ENCODE measurements at regions not wholly inside any gene's neighbourhood (a gene's known extent, or its start where the extent isn't known, plus 50 kb on each side); places are given as distances from the start of the nearest gene placed in this dataset.

GRCh38 chr18:78689606-78690005 lies 290.0 kb upstream of the SALL3 start:
- Histone ChIP-seq H3K36me3 (ENCODE audit: insufficient read depth, low read depth, low read length) (no peaks in the 10 kb centered on the region), H3K4me1 (ENCODE audit: insufficient read depth, low read length) (no peaks in the 10 kb centered on the region), H3K9me3 (ENCODE audit: insufficient read depth, low read depth, low read length) (no peaks in the 10 kb centered on the region), H3K27ac (ENCODE audit: low read length) (no peak overlapping the region), H3K4me3 (ENCODE audit: low read length) (no peak overlapping the region), H3K9ac (ENCODE audit: low read depth, low read length) (no peak overlapping the region), H3K27me3 (ENCODE audit: insufficient read depth, low read length) (no peaks in the 10 kb centered on the region)

- H3K4me3 ChIP-seq (ENCODE audit: low read length): no peak overlapping the region
- no peaks in the 10 kb centered on the region for H3K4me1 ChIP-seq (ENCODE audit: insufficient read depth, low read length)
- no peaks in the 10 kb centered on the region for H3K36me3 ChIP-seq (ENCODE audit: insufficient read depth, low read depth, low read length)
- H3K9me3 ChIP-seq (ENCODE audit: insufficient read depth, low read depth, low read length): no peaks in the 10 kb centered on the region
- H3K9ac ChIP-seq (ENCODE audit: low read depth, low read length): no peak overlapping the region
- H3K27ac ChIP-seq (ENCODE audit: low read length): no peak overlapping the region
- no peaks in the 10 kb centered on the region for H3K27me3 ChIP-seq (ENCODE audit: insufficient read depth, low read length)
These were observed 287.5 kb upstream of the SALL3 start for GRCh38 chr18:78692105-78692504.

- H3K27me3 ChIP-seq (ENCODE audit: insufficient read depth, low read length): no peaks in the 10 kb centered on the region
- H3K27ac ChIP-seq (ENCODE audit: low read length): no peak overlapping the region
These were observed 286.2 kb upstream of the SALL3 start for GRCh38 chr18:78693429-78693828.

DNA sequence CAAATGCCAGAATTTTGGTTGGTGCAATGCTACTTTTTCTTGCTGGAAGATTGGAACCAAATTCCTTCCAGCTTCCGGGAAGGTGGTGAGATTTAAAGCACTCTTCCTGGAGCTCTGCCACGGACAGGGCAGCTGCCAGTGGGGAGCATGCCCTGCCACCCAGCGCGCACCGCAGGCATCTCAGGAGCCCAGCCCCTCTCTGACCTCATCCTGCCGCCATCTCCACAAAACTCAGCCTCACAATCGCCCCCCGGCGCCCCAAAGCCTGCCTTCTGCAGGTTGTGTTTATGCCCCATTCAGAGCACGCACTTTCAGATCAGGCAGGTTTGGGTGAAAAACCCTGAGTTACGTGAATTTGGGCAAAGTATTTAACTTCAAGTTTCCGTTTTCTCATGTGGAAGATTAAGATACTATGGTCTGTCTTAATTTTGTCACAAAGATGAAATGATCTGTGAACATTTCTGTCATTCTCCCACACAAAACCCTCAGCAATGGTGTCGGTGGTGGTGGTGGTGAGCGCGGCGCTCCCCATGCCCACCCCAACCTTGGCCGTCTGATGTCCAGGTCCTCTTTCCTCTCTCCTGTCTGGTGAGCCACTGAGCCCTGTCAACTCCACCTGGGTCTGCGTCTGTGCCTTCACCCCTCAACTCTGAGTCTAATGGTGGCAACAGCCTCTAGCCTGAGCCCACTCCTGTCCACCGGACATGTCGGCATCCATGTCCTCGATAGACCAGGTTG lies 282.8 kb upstream of the SALL3 start:
- Histone ChIP-seq H3K9me3 (ENCODE audit: insufficient read depth, low read depth, low read length) (no peaks in the 10 kb centered on the region), H3K4me1 (ENCODE audit: insufficient read depth, low read length) (peaks cover 5% of the 10 kb centered on the region; the same call in 1 of the 2 replicates), H3K9ac (ENCODE audit: low read depth, low read length) (no peak overlapping the region), H3K27me3 (ENCODE audit: insufficient read depth, low read length) (no peaks in the 10 kb centered on the region), H3K27ac (ENCODE audit: low read length) (no peak overlapping the region), H3K4me3 (ENCODE audit: low read length) (no peak overlapping the region), H3K36me3 (ENCODE audit: insufficient read depth, low read depth, low read length) (no peaks in the 10 kb centered on the region)

More at GRCh38 chr18:78693429-78693828, 286.2 kb upstream of the SALL3 start:
- no peaks in the 10 kb centered on the region for H3K9me3 ChIP-seq (ENCODE audit: insufficient read depth, low read depth, low read length)
- no peak overlapping the region for H3K4me3 ChIP-seq (ENCODE audit: low read length)
- no peaks in the 10 kb centered on the region for H3K36me3 ChIP-seq (ENCODE audit: insufficient read depth, low read depth, low read length)
- H3K4me1 ChIP-seq (ENCODE audit: insufficient read depth, low read length): no peaks in the 10 kb centered on the region
- H3K9ac ChIP-seq (ENCODE audit: low read depth, low read length): no peak overlapping the region

DNA sequence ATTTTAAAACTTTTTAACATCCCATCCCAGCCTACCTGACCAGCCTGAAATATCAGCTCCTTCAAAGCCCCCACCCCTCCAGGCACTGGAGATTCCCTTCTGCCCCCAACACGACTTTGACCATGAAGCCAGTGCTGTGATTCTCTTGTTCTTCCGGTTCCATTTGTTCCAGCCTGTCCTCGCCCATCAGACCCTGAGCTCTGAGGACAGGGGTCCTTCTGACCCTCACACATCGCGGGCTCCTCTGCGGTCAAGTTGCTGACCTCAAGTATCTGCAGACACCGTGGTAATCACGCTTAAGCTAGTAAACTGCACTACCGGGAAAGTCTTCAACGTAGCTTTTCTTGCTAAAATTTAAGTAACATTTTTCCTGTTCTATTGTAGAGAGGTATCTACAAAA lies 282.2 kb upstream of the SALL3 start:
- H3K4me3 ChIP-seq (ENCODE audit: low read length): no peak overlapping the region
- H3K27me3 ChIP-seq (ENCODE audit: insufficient read depth, low read length): no peaks in the 10 kb centered on the region
- no peaks in the 10 kb centered on the region for H3K36me3 ChIP-seq (ENCODE audit: insufficient read depth, low read depth, low read length)
- H3K4me1 ChIP-seq (ENCODE audit: insufficient read depth, low read length): peaks cover 11% of the 10 kb centered on the region; the same call in 1 of the 2 replicates
- H3K9ac ChIP-seq (ENCODE audit: low read depth, low read length): no peak overlapping the region
- no peak overlapping the region for H3K27ac ChIP-seq (ENCODE audit: low read length)
- H3K9me3 ChIP-seq (ENCODE audit: insufficient read depth, low read depth, low read length): no peaks in the 10 kb centered on the region

DNA sequence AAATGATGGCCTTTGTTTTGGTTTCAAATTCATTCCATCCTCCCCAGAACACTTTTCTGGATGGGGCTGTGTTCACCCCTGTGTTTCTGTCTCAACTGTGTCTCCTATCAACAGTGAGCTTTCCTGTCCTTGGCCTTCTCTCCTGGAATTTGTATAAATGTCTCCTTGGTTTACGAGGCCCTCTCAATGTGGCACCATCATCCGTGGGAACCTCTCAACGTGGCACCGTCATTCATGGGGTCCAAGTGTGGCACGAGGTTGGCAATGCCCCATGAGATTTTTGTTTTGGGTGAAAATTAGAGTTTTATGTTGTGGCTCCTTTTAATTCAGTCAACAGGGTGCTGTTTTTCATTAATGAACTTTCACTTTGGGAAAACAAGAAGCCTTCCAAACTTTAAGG lies 280.7 kb upstream of the SALL3 start:
- no peak overlapping the region for H3K4me3 ChIP-seq (ENCODE audit: low read length)
- no peaks in the 10 kb centered on the region for H3K36me3 ChIP-seq (ENCODE audit: insufficient read depth, low read depth, low read length)
- H3K27ac ChIP-seq (ENCODE audit: low read length): no peak overlapping the region
- no peaks in the 10 kb centered on the region for H3K27me3 ChIP-seq (ENCODE audit: insufficient read depth, low read length)
- no peaks in the 10 kb centered on the region for H3K9me3 ChIP-seq (ENCODE audit: insufficient read depth, low read depth, low read length)
- peaks cover 12% of the 10 kb centered on the region; the same call in 1 of the 2 replicates for H3K4me1 ChIP-seq (ENCODE audit: insufficient read depth, low read length)
- H3K9ac ChIP-seq (ENCODE audit: low read depth, low read length): no peak overlapping the region

DNA sequence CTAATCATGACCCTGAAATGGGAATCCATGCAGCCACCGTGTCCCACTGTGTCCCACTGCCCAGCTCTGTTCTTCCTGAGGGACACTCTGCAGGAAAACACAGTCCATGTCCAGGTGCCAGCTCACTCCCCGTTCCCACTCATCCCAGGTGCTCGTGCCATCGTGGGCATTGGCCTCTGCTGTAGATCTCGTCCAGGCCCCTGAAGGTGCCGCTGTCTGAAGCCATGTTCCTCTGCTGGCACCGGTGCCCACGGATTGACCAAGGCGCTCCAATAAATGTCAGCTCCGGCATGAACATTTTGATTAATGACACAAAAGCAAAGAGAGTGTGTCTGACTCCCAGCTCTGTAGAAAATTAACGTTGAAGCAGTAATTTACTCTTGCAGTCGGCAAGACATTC lies 280.1 kb upstream of the SALL3 start:
- Histone ChIP-seq H3K9ac (ENCODE audit: low read depth, low read length) (no peak overlapping the region), H3K36me3 (ENCODE audit: insufficient read depth, low read depth, low read length) (no peaks in the 10 kb centered on the region), H3K4me1 (ENCODE audit: insufficient read depth, low read length) (peaks cover 12% of the 10 kb centered on the region; the same call in 1 of the 2 replicates), H3K27me3 (ENCODE audit: insufficient read depth, low read length) (no peaks in the 10 kb centered on the region), H3K4me3 (ENCODE audit: low read length) (no peak overlapping the region), H3K9me3 (ENCODE audit: insufficient read depth, low read depth, low read length) (no peaks in the 10 kb centered on the region), H3K27ac (ENCODE audit: low read length) (no peak overlapping the region)

DNA sequence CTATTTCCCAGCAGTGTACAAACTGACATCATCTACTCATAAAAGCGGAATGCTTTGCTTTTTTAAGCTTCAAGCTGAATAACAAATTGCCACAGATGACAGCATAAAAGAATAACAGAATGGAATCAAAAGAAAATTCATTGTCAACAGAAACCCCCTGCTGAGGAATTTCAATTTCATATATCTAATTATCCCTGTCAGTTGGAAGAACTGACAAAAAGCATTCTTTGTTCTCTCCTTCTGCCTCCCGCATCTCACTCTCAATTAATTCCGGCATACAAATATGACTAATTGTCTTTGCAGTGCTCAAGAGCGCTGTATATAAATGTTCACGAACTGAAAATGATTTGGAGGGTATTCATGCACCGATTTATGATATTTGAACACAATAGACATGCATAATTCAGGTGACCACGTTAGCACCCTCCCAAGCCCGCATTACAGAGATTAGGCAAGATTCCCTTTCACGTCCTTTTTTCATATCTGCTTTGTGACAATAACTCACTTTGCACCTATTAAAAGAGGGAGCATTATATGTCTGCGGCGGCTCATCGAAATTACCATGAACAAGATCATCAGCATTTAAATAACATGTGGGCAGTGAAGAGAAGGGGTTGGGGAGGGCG lies 277.7 kb upstream of the SALL3 start:
- Histone ChIP-seq H3K27me3 (ENCODE audit: insufficient read depth, low read length) (no peaks in the 10 kb centered on the region), H3K9me3 (ENCODE audit: insufficient read depth, low read depth, low read length) (no peaks in the 10 kb centered on the region), H3K36me3 (ENCODE audit: insufficient read depth, low read depth, low read length) (no peaks in the 10 kb centered on the region), H3K4me3 (ENCODE audit: low read length) (no peak overlapping the region; the same call in 1 of the 2 replicates), H3K27ac (ENCODE audit: low read length) (no peak overlapping the region), H3K4me1 (ENCODE audit: insufficient read depth, low read length) (peaks cover 12% of the 10 kb centered on the region; the same call in 1 of the 2 replicates), H3K9ac (ENCODE audit: low read depth, low read length) (no peak overlapping the region)

DNA sequence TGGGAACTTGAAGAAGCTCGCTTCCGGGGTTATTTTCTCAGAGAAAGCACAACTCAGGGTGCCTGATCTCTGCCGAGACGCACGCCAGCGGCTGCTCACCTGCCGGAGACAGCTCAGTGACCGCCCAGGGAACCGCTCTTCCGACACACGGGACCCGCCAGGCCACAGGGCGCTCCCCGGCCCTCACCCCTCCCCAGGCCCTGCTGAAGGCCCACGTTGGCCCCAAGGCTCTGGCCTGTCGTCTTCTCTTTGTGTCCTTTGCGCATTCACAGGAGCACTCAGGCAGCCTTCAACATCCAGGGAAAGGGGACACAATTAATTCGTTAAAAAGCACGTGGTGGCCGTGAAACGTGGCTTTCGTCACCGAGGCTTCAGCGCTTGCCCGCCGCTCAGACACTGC lies 276.3 kb upstream of the SALL3 start:
- Histone ChIP-seq H3K9me3 (ENCODE audit: insufficient read depth, low read depth, low read length) (peaks cover 6% of the 10 kb centered on the region), H3K9ac (ENCODE audit: low read depth, low read length) (no peak overlapping the region), H3K36me3 (ENCODE audit: insufficient read depth, low read depth, low read length) (no peaks in the 10 kb centered on the region), H3K27ac (ENCODE audit: low read length) (no peak overlapping the region), H3K4me1 (ENCODE audit: insufficient read depth, low read length) (peaks cover 12% of the 10 kb centered on the region; the same call in 1 of the 2 replicates), H3K4me3 (ENCODE audit: low read length) (no peak overlapping the region), H3K27me3 (ENCODE audit: insufficient read depth, low read length) (no peaks in the 10 kb centered on the region)

- peaks cover 12% of the 10 kb centered on the region; the same call in 1 of the 2 replicates for H3K4me1 ChIP-seq (ENCODE audit: insufficient read depth, low read length)
- H3K9ac ChIP-seq (ENCODE audit: low read depth, low read length): no peak overlapping the region
- no peak overlapping the region for H3K4me3 ChIP-seq (ENCODE audit: low read length)
- H3K27me3 ChIP-seq (ENCODE audit: insufficient read depth, low read length): no peaks in the 10 kb centered on the region
- H3K27ac ChIP-seq (ENCODE audit: low read length): no peak overlapping the region
- peaks cover 11% of the 10 kb centered on the region for H3K9me3 ChIP-seq (ENCODE audit: insufficient read depth, low read depth, low read length)
- H3K36me3 ChIP-seq (ENCODE audit: insufficient read depth, low read depth, low read length): no peaks in the 10 kb centered on the region
These were observed 274.6 kb upstream of the SALL3 start for GRCh38 chr18:78704971-78705461.

DNA sequence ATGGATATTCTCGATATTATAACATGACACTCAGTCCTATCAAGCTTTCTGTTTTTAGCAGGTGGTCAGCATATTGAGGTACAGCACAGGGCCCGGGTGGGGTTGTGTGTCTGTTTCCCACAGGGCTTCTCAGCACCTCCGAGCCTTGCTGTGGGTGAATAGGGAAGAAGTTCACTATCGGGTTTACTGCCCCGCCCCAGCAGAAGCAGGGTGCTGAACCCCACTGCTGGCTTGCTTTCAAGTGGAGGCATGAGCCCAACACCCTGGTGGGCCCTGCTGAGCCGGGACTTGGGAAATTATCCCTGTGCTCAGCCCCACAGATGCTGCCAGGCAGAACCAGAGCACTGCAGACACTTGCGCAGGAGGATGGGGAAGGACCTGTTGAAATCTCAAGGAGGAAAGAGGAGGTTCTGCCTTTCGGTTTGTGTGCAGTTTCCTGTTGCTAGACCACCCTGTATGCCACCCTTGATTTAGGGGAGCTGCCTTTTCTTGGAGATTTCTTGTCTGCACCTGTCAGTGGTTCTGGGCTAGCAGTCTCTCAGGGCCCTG lies 270.3 kb upstream of the SALL3 start:
- no peak overlapping the region for H3K4me3 ChIP-seq (ENCODE audit: low read length)
- H3K9me3 ChIP-seq (ENCODE audit: insufficient read depth, low read depth, low read length): peaks cover 11% of the 10 kb centered on the region
- no peaks in the 10 kb centered on the region; the same call in 1 of the 2 replicates for H3K27me3 ChIP-seq (ENCODE audit: insufficient read depth, low read length)
- H3K9ac ChIP-seq (ENCODE audit: low read depth, low read length): no peak overlapping the region
- no peak overlapping the region for H3K27ac ChIP-seq (ENCODE audit: low read length)
- no peaks in the 10 kb centered on the region for H3K4me1 ChIP-seq (ENCODE audit: insufficient read depth, low read length)
- no peaks in the 10 kb centered on the region for H3K36me3 ChIP-seq (ENCODE audit: insufficient read depth, low read depth, low read length)

- Histone ChIP-seq H3K4me1 (ENCODE audit: insufficient read depth, low read length) (no peaks in the 10 kb centered on the region), H3K36me3 (ENCODE audit: insufficient read depth, low read depth, low read length) (no peaks in the 10 kb centered on the region), H3K9me3 (ENCODE audit: insufficient read depth, low read depth, low read length) (peaks cover 11% of the 10 kb centered on the region), H3K27me3 (ENCODE audit: insufficient read depth, low read length) (no peaks in the 10 kb centered on the region; the same call in 1 of the 2 replicates), H3K27ac (ENCODE audit: low read length) (no peak overlapping the region), H3K4me3 (ENCODE audit: low read length) (no peak overlapping the region), H3K9ac (ENCODE audit: low read depth, low read length) (no peak overlapping the region)
These were observed 268.3 kb upstream of the SALL3 start for GRCh38 chr18:78711316-78711715.
